ENCODE measurements at regions not wholly inside any gene's neighbourhood (a gene's known extent, or its start where the extent isn't known, plus 50 kb on each side); places are given as distances from the start of the nearest gene placed in this dataset.
"Not testable (repeated sequence)": the region's sequence is repeated elsewhere in the genome, so short reads cannot be mapped to it uniquely, and the experiment has no call there.

DNA sequence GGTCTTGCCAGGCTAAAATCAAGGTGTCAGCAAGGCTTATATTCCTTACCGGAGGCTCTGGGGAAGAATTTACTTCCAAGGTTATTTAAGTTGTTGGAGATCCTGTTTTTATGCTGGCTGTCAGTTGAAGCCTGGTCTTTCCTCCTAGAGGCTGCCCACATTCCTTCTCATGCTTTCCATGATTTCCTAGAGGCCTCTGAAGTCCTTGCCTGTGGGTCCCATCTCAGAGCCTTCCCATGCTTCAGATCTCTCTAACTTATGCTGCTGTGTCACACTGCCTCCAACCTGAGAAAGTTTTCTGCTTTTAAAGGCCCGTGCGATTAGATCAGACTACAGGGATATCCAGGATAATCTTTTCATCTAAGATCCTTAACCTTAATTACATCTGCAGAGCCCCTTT is 1877.3 kb downstream of the KHDRBS2 start:
- not testable (repeated sequence) for H3K9me3 ChIP-seq (ENCODE audit: control insufficient read depth in 2 of 2, insufficient read depth in 1 of 2, low read depth in 1 of 2, low read length in 1 of 2); DNase-seq; H3K27ac ChIP-seq (ENCODE audit: low read depth in 1 of 3, low read length in 2 of 3); H3K36me3 ChIP-seq (ENCODE audit: control insufficient read depth in 3 of 3, insufficient read depth in 2 of 3, low read depth in 1 of 3, low read length in 3 of 3); FAIRE-seq; H3K4me1 ChIP-seq (ENCODE audit: control insufficient read depth in 3 of 3, insufficient read depth in 2 of 3, low read depth in 1 of 3, low read length in 2 of 3); H3K27me3 ChIP-seq (ENCODE audit: control insufficient read depth in 3 of 3, insufficient read depth in 3 of 3, low read length in 3 of 3); H3K4me3 ChIP-seq (ENCODE audit: low read depth in 1 of 3, low read length in 3 of 3)
- 83 to 100% (median 86%) methylated on average over 1 of the region's 3 CpGs for WGBS, 3 donors

DNA sequence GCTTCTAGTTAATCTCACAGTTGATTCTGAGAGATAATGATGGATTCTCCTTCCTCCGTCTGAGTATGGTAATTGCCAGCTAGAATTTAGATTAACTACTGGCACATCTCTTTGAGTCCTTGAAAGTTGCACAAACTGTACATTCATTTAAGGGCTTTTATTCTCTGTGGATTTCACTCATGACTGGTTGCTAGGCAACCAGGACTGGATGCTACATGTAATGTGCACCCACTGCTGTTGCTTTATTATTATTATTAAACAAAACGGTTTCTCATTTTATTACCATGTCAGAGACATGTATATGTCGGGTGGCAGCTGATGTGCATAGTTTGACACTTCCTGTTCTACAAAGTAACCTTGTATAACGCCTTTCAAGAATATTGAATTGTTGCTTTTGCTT is 1882.8 kb downstream of the KHDRBS2 start:
- WGBS, 3 donors, result 61 to 67% (median 65%) methylated on average over 3 to 4 of the region's 4 CpGs
- not testable (repeated sequence) for FAIRE-seq; H3K9me3 ChIP-seq (ENCODE audit: control insufficient read depth in 2 of 2, insufficient read depth in 1 of 2, low read depth in 1 of 2, low read length in 1 of 2); H3K36me3 ChIP-seq (ENCODE audit: control insufficient read depth in 3 of 3, insufficient read depth in 2 of 3, low read depth in 1 of 3, low read length in 3 of 3); DNase-seq; H3K27ac ChIP-seq (ENCODE audit: low read depth in 1 of 3, low read length in 2 of 3); H3K4me1 ChIP-seq (ENCODE audit: control insufficient read depth in 3 of 3, insufficient read depth in 2 of 3, low read depth in 1 of 3, low read length in 2 of 3); H3K4me3 ChIP-seq (ENCODE audit: low read depth in 1 of 3, low read length in 3 of 3); H3K27me3 ChIP-seq (ENCODE audit: control insufficient read depth in 3 of 3, insufficient read depth in 3 of 3, low read length in 3 of 3)

DNA sequence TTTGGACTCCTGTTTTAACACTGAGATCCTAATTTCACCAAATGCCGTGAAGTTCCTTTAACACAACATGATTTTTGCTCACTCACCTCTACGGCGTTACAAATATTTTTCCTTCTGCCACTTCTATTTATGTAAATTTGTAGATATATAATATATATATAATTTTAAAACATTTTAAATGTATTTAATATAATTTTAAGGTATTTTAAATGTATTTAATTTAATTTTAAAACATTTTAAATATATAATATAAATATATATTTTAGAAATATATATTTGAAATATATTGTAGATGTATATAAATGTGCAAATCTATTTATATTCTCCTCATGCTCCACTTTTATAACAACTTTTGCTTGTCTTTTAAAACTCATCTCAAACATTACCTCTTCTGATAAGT is 1883.5 kb downstream of the KHDRBS2 start:
- not testable (repeated sequence) for H3K27me3 ChIP-seq (ENCODE audit: control insufficient read depth in 3 of 3, insufficient read depth in 3 of 3, low read length in 3 of 3); H3K4me1 ChIP-seq (ENCODE audit: control insufficient read depth in 3 of 3, insufficient read depth in 2 of 3, low read depth in 1 of 3, low read length in 2 of 3); FAIRE-seq; H3K4me3 ChIP-seq (ENCODE audit: low read depth in 1 of 3, low read length in 3 of 3); H3K27ac ChIP-seq (ENCODE audit: low read depth in 1 of 3, low read length in 2 of 3); H3K36me3 ChIP-seq (ENCODE audit: control insufficient read depth in 3 of 3, insufficient read depth in 2 of 3, low read depth in 1 of 3, low read length in 3 of 3); H3K9me3 ChIP-seq (ENCODE audit: control insufficient read depth in 2 of 2, insufficient read depth in 1 of 2, low read depth in 1 of 2, low read length in 1 of 2); DNase-seq
- WGBS, 3 donors, result 93 to 99% (median 97%) methylated on average over 3 of the region's 3 CpGs

DNA sequence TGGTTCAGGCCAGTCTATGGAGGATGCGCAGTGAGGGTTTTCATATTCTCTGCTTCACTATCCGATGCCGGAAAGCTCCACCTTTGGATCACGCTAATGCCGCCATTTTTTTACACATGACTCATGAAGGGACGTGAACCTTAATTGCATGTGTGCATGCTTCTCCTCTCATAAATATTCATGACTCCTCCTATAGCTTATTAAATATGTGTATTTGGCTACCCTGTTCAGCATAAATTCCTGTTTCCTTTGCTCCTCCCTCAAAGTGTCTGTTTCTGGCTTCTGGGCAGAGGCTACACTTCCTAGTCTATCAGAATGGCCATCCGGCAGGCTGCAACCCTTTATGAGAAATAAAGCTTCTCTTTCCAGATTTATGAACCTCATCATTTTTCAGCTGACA is 1890.8 kb downstream of the KHDRBS2 start:
- FAIRE-seq; H3K27ac ChIP-seq (ENCODE audit: low read depth in 1 of 3, low read length in 2 of 3); H3K36me3 ChIP-seq (ENCODE audit: control insufficient read depth in 3 of 3, insufficient read depth in 2 of 3, low read depth in 1 of 3, low read length in 3 of 3); H3K4me1 ChIP-seq (ENCODE audit: control insufficient read depth in 3 of 3, insufficient read depth in 2 of 3, low read depth in 1 of 3, low read length in 2 of 3); H3K9me3 ChIP-seq (ENCODE audit: control insufficient read depth in 2 of 2, insufficient read depth in 1 of 2, low read depth in 1 of 2, low read length in 1 of 2); H3K27me3 ChIP-seq (ENCODE audit: control insufficient read depth in 3 of 3, insufficient read depth in 3 of 3, low read length in 3 of 3); H3K4me3 ChIP-seq (ENCODE audit: low read depth in 1 of 3, low read length in 3 of 3); DNase-seq: not testable (repeated sequence)
- 83 to 85% (median 84%) methylated on average over 7 of the region's 7 CpGs for WGBS, 3 donors

DNA sequence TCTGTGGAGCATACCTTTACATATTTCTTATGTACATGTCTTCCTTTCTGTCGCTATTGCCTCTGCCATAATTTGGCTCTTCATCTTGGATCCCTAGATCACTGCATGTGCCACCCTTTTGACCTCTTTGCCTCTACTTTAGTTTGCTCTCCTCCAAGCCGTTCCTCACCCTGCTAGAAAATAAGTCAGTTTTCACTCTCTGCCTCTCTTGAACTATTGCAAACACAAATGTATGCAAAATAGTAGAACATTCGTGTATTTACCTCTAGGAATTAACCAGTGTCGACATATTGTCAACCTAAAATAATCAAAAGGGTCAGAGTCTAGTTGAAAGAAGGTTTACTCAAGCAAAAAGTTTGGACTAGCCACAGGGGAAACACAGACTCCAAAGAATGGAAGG is 1893.1 kb downstream of the KHDRBS2 start:
- not testable (repeated sequence) for H3K4me3 ChIP-seq (ENCODE audit: low read depth in 1 of 3, low read length in 3 of 3); FAIRE-seq; H3K27ac ChIP-seq (ENCODE audit: low read depth in 1 of 3, low read length in 2 of 3); H3K9me3 ChIP-seq (ENCODE audit: control insufficient read depth in 2 of 2, insufficient read depth in 1 of 2, low read depth in 1 of 2, low read length in 1 of 2); H3K36me3 ChIP-seq (ENCODE audit: control insufficient read depth in 3 of 3, insufficient read depth in 2 of 3, low read depth in 1 of 3, low read length in 3 of 3); H3K4me1 ChIP-seq (ENCODE audit: control insufficient read depth in 3 of 3, insufficient read depth in 2 of 3, low read depth in 1 of 3, low read length in 2 of 3); H3K27me3 ChIP-seq (ENCODE audit: control insufficient read depth in 3 of 3, insufficient read depth in 3 of 3, low read length in 3 of 3); DNase-seq
- 45 to 60% (median 53%) methylated on average over 4 of the region's 4 CpGs for WGBS, 3 donors

DNA sequence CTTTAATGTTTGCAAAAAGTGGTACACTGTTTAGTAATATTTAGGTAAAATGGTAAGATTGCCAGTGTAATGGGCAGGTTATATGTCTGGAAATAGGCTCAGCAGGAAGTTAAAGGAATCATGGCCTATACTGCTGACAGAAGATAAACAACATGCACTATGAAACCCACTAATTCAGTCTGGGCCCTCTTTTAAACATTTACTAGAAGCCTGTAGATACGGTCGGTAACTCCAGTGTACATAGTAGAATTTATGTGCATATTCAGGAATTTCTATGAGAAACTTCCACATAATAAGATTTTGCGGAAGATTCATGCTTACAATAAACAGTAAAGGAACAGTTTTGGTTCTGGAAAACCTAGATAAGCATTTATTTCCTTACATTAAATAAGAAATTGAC is 1896.9 kb downstream of the KHDRBS2 start:
- H3K4me3 ChIP-seq (ENCODE audit: low read depth in 1 of 3, low read length in 3 of 3); H3K4me1 ChIP-seq (ENCODE audit: control insufficient read depth in 3 of 3, insufficient read depth in 2 of 3, low read depth in 1 of 3, low read length in 2 of 3); H3K27ac ChIP-seq (ENCODE audit: low read depth in 1 of 3, low read length in 2 of 3); H3K9me3 ChIP-seq (ENCODE audit: control insufficient read depth in 2 of 2, insufficient read depth in 1 of 2, low read depth in 1 of 2, low read length in 1 of 2); FAIRE-seq; H3K27me3 ChIP-seq (ENCODE audit: control insufficient read depth in 3 of 3, insufficient read depth in 3 of 3, low read length in 3 of 3); H3K36me3 ChIP-seq (ENCODE audit: control insufficient read depth in 3 of 3, insufficient read depth in 2 of 3, low read depth in 1 of 3, low read length in 3 of 3): not testable (repeated sequence)
- 52 to 58% (median 54%) methylated on average over 3 of the region's 3 CpGs for WGBS, 3 donors
- peak in 1 of 2 donors; percentile 9 for DNase-seq

DNA sequence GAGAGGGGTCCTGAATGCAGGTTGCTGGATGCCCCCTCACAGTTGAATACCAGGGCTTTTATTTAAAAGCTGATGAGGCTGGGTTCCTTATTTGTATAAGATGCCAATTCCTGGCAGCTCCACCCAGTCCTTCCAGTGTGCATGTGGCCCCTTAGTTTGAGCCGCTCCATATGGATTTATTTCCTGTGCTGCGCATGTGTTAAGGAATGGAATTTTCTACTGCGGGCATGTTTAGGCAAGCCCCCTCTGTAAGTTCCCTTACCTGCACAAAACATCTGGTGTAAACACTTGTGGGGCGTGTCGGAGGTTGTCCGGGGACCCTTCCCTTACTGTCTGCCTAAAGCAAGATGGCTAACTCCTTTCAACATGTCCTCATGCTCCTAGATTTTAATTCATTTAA is 1901.4 kb downstream of the KHDRBS2 start:
- H3K36me3 ChIP-seq (ENCODE audit: control insufficient read depth in 3 of 3, insufficient read depth in 2 of 3, low read depth in 1 of 3, low read length in 3 of 3); H3K4me3 ChIP-seq (ENCODE audit: low read depth in 1 of 3, low read length in 3 of 3); FAIRE-seq; DNase-seq; H3K4me1 ChIP-seq (ENCODE audit: control insufficient read depth in 3 of 3, insufficient read depth in 2 of 3, low read depth in 1 of 3, low read length in 2 of 3); H3K27ac ChIP-seq (ENCODE audit: low read depth in 1 of 3, low read length in 2 of 3); H3K9me3 ChIP-seq (ENCODE audit: control insufficient read depth in 2 of 2, insufficient read depth in 1 of 2, low read depth in 1 of 2, low read length in 1 of 2); H3K27me3 ChIP-seq (ENCODE audit: control insufficient read depth in 3 of 3, insufficient read depth in 3 of 3, low read length in 3 of 3): not testable (repeated sequence)
- WGBS, 3 donors, result 61 to 83% (median 73%) methylated on average over 6 of the region's 6 CpGs

DNA sequence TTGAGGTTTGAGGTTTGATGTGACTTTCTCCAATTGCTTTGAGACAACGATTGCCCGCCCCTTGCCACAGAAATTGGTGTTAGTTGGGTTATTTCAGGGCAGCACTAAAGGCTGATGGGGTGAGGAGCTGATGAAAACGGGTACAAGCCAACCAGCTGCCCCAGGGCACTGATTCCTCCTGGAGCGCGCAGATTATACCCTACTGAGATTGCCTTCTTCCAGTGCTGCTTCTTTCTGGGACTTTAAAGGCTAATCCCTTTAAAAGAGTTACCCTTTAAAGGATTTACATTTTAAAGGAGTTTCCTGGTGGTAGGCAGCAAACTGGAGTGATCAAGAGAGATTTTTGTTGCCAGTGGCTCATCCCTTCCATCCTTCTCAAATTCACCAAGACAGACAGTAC is 1903.3 kb downstream of the KHDRBS2 start:
- not testable (repeated sequence) for FAIRE-seq; H3K4me3 ChIP-seq (ENCODE audit: low read depth in 1 of 3, low read length in 3 of 3)
- 56 to 57% (median 57%) methylated on average over 5 of the region's 5 CpGs for WGBS, 3 donors

DNA sequence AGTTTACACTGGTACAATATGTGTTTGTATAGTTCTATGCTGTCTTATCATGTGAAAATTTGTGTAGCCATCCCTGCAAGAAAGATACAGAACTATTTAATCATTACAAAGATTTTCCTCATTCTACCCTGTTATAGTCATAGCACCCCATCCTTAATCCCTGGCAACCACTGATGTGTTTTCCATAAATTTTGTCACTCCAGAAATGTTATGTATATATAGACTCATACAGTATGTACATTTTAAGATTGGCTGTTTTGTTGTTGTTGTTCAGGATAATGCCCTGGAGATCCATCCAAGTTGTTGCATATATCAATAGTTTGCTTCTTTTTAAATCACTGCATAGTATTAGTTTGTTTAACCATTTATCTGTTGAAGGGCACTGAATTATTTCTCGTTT is 1911.9 kb downstream of the KHDRBS2 start:
- FAIRE-seq; H3K36me3 ChIP-seq (ENCODE audit: control insufficient read depth in 3 of 3, insufficient read depth in 2 of 3, low read depth in 1 of 3, low read length in 3 of 3): not testable (repeated sequence)
- WGBS, 3 donors, result 40 to 61% (median 59%) methylated on average over 1 of the region's 1 CpG

More for the DNA sequence above, 1903.3 kb downstream of the KHDRBS2 start:
- DNase-seq; H3K27ac ChIP-seq (ENCODE audit: low read depth in 1 of 3, low read length in 2 of 3); H3K9me3 ChIP-seq (ENCODE audit: control insufficient read depth in 2 of 2, insufficient read depth in 1 of 2, low read depth in 1 of 2, low read length in 1 of 2); H3K27me3 ChIP-seq (ENCODE audit: control insufficient read depth in 3 of 3, insufficient read depth in 3 of 3, low read length in 3 of 3); H3K36me3 ChIP-seq (ENCODE audit: control insufficient read depth in 3 of 3, insufficient read depth in 2 of 3, low read depth in 1 of 3, low read length in 3 of 3); H3K4me1 ChIP-seq (ENCODE audit: control insufficient read depth in 3 of 3, insufficient read depth in 2 of 3, low read depth in 1 of 3, low read length in 2 of 3): not testable (repeated sequence)

More for the DNA sequence above, 1911.9 kb downstream of the KHDRBS2 start:
- not testable (repeated sequence) for H3K9me3 ChIP-seq (ENCODE audit: control insufficient read depth in 2 of 2, insufficient read depth in 1 of 2, low read depth in 1 of 2, low read length in 1 of 2); DNase-seq; H3K4me1 ChIP-seq (ENCODE audit: control insufficient read depth in 3 of 3, insufficient read depth in 2 of 3, low read depth in 1 of 3, low read length in 2 of 3); H3K27me3 ChIP-seq (ENCODE audit: control insufficient read depth in 3 of 3, insufficient read depth in 3 of 3, low read length in 3 of 3); H3K27ac ChIP-seq (ENCODE audit: low read depth in 1 of 3, low read length in 2 of 3); H3K4me3 ChIP-seq (ENCODE audit: low read depth in 1 of 3, low read length in 3 of 3)
